ENCODE measurements at regions not wholly inside any gene's neighbourhood (a gene's known extent, or its start where the extent isn't known, plus 50 kb on each side); places are given as distances from the start of the nearest gene placed in this dataset.

GRCh38 chr6:26216886-26217713, 129.9 kb downstream of the HFE start:
- peak; percentile 51 for DNase-seq

DNA sequence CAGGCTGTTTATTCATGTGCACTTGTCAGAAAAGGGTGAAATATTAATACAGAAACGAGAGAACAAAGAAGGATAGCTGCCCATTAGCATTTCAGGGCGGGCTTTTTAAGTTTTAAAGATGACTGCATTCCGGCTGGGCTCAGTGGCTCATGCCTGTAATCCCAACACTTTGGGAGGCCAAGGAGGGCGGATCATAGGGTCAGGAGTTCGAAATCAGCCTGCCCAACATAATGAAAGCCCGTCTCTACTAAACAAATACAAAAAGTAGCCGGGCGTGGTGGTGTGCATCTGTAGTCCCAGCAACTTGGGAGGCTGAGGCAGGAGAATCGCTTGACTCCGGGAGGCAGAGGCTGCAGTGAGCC, 130.5 kb downstream of the HFE start:
- no peak for DNase-seq

GRCh38 chr6:26218824-26219223, 131.6 kb downstream of the HFE start:
- no peak for DNase-seq

DNA sequence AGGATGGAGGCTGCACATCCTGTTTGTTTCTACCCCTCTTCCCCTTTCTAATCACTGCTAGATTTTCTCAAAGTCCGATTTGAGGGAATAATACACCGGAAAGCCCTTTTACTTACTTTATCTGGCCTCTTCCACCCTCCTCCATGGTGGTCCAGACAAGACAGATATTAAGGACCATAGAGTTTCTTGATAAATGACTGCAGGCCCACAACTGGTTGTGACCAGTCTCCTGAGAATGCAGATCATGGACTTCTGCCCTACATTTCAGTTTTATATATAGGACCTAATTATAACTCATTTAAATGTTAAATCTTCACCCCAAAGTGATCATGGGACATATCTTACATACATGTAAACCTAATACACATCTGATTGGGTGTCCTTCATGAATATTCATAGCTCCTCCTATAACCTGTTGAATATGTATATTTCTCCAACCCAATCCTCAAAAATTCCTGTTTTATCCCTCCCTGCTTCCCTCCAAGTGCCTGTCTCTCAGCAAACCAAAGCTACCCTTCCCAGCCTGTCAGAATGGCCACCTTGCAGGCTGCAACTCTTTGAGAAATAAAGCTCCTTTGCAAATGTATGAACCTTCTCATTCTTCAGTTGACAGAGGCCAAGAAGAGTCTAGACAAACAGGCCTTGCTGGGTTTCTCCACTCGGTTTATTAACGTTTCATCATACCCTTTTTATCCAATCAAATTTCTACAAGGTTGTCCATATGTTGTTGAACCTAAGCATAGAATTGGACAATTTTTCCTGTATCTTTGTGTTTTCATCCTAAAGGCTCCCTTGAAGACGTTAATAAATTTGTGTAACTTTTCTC, 133.1 kb downstream of the HFE start:
- no peak for DNase-seq

- DNase-seq: no peak
Measured at GRCh38 chr6:26221186-26221585, 134.0 kb downstream of the HFE start.

- DNase-seq: no peak
Measured at GRCh38 chr6:26222571-26222970, 135.3 kb downstream of the HFE start.

DNA sequence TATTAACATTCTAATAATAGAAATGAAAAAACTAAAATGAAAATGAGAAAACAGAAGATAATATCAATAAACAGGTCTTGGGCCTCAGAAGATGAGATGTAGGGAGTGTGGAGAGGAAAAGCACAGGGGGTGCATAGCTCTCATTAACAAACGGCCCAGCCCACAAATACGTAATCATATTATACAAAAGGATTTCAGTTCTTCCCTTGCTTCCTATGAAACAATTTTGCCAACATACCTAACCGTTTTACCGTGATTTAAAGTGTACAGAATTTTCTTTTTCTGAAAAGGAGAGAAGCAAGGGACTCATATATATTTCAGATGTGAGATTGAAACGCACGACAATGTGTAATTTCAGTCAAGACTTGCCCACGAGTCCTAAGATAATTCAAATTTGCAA, 136.0 kb downstream of the HFE start:
- DNase-seq: no peak

DNA sequence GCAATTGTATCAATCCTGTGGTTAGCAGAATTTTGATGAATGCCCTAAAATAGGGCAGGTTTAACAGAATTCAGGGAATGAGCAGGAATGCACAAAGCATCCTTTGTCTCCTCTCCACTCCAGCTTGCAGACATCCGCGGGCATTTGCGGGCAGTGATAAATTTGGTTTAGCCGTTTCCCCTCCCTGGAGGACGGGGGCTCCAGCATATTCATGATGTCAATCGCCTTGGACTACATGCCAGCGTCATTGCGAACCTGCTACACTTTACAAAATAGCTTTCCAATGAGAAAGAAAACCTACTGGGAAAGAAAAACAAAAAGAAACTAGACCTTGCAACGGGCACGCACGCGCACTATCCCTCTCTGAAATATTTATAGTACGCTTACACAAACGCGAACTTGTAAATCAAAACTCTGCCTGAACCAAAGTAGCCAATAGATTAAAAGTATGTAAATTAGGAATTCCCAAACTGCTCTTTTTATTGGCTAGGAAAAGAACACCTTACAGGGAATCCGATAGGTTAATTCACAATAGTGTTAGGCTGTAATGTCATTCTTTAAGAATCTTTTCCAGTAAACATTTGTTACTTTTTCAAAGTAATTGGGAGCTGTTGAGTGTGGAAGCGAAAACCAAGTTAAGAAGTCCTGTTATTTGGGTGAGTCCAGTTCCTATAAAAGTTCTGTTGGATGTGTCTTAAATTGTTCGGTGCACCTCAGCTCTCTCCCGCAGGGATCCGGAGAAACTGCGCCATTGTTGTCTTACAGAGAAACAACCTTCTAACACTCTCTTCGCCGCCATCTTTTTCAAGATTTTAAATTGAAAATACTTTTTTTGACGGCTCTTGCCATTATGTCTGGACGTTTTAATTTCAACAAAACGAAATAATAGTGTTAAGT, 136.7 kb downstream of the HFE start:
- peak; percentile 87 for DNase-seq

- no peak for DNase-seq
Measured at GRCh38 chr6:26224547-26224912, 137.3 kb downstream of the HFE start.

GRCh38 chr6:26224940-26225847, 138.0 kb downstream of the HFE start:
- DNase-seq: no peak

- DNase-seq: no peak
Measured at GRCh38 chr6:26225848-26226578, 138.8 kb downstream of the HFE start.

DNA sequence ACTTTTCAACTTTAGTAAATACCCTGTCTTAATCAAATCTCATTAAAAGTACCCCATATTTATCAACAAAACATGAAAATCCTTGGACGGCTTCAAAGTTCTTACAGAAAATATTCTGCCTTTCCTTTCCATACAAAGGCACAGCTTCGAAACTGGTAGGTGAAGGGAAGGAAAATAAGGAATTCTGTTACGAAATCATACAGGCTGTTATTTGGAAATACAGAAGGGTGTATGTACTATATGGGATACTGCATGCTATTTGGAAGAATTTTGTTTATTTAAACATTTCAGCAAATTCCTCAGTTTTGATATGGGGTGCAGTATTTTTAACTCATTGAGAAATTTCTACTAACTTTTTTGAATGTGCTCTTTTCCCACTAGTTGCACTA, 138.4 kb upstream of the BTN3A2 start:
- DNase-seq: no peak

- no peak for DNase-seq
Measured at GRCh38 chr6:26230351-26230750, 134.6 kb upstream of the BTN3A2 start.

DNA sequence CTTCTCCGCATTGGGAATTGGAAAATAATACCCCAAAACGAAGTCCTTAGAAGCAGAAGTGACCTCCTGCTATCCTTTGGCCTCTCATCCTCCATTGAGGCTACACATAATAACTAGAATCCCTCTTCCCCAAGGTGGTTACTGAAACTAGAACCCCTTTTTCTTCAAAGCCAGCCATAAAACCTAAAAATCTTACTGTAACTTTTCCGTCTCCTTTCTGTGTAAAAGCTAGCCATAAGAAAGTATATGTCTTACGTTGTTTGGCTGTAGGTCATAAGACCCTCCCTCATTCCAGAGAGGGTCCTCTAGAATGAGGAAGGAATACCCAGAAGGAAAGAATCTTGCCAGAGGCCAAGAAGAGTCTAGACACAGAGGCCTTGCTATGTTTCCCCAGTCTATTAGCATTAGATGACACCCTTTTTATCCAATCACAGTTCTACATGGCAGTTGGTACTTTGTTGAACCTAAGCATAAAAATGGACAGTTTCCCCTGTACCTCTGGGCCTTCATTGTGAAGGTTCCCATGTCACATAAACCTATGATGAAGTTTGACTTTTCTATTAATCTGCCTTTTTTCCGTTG, 133.9 kb upstream of the BTN3A2 start:
- DNase-seq: no peak

- no peak for DNase-seq
Measured at GRCh38 chr6:26232306-26232939, 132.6 kb upstream of the BTN3A2 start.

GRCh38 chr6:26232940-26233648, 131.9 kb upstream of the BTN3A2 start:
- no peak for DNase-seq

DNA sequence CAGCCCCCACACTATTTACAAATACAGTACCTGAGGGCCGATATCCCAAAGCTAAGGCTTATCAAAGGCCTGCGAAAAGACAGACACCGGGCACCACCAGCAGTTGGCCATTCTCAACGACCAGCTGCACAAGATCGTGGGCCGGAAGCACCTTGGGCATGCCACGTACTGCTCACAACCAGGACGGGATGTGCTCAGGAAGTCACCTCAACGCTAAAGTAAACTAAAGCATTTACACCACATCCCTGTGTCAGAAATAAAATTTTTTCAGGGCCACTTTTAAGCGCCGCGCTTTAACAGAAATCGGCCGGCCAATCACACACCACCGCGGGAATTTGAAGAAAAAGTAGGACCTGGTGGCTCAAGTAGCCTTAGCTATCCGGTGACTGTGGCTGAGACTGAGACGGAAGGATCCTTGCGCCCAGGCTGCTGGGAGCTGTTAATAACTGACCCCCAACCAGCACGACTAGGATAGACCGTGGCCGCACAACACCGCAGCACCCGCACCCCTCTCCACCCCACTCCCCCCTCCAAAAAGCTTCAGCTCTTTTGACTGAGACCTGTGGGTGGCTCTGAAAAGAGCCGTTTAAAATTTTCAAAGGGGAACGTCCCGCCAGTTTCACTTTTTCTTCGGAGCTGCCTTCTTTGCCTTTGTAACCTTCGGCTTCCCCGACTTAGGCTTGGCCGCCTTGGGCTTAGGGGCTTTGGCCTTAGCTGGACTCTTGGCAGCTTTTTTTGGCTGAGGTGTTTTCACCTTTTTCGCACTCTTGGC, 131.2 kb upstream of the BTN3A2 start:
- no peak for DNase-seq

GRCh38 chr6:26234421-26235301, 130.3 kb upstream of the BTN3A2 start:
- no peak for DNase-seq

Data from NCI-H2081 treated with DMSO at 0.1 percent for 48 hours (cell line).